K562 (cell line): ENCODE measurements at regions not wholly inside any gene's neighbourhood (a gene's known extent, or its start where the extent isn't known, plus 50 kb on each side); places are given as distances from the start of the nearest gene placed in this dataset.

ENCODE experiments used
- ATAC-seq: fragments of 200-7000 bp; cut with Tn5 transposase; 3 replicates; pipeline ENCODE4 v1.9.1; 2020; ENCODE audit warnings: moderate library complexity
- BruUV-seq: library from RNA; stranded (reverse); fragments of 400-500 nt; replicated peaks from 2 replicates; lab custom pipeline; 2021; lab: Mats Ljungman, UMichigan
- CTCF ChIA-PET: fragments of 300-600 bp; formaldehyde crosslinking; extraction: SDS; loops from one replicate; lab custom pipeline; 2021; ENCODE audit warnings: low intra/inter-chr PET ratio; lab: Yijun Ruan, JAX
- POLR2A ChIA-PET: fragments of 300-600, 350-650 bp; sonication (Branson Sonifier 250); formaldehyde crosslinking; extraction: SDS; loops from one replicate; lab custom pipeline; 2021; ENCODE audit warnings: antibody characterized with exemption, inconsistent platforms; lab: Yijun Ruan, JAX
- DNase-seq, 4 experiments: peaks; one replicate each; pipeline versions ENCODE4 v3.0.0 to v3.0.0-alpha.2; 2011 to 2018; ENCODE audit warnings: low spot score in 3 of 4, mixed read lengths in 3 of 4; ENCODE audit errors: extremely low read depth in 1 of 4
- FAIRE-seq: peaks from 2 replicates; lab custom pipeline; 2011; peaks lifted over from hg19 to GRCh38; lab: Jason Lieb, UNC
- H2AFZ ChIP-seq: 2 replicates; pipeline ENCODE4 v1.6.0; 2011; ENCODE audit warnings: low read depth, low read length, control low read depth, inconsistent platforms
- H3K27ac ChIP-seq: fragments of 200-600 bp; 3 replicates; pipeline ENCODE4 v1.8.0; 2011; ENCODE audit warnings: low read depth, mild to moderate bottlenecking, control low read depth, inconsistent platforms, low read length, moderate library complexity, mixed read lengths; ENCODE audit errors: extremely low read depth
- H3K27me3 ChIP-seq, 2 experiments: fragments of 300-600 bp in 1 of 2; 2 replicates in 1 of 2; 3 replicates in 1 of 2; pipeline versions ENCODE4 v1.6.0 to v1.8.0; 2011; ENCODE audit warnings: inconsistent platforms in 2 of 2, low read length in 2 of 2, mild to moderate bottlenecking in 1 of 2, mixed read lengths in 1 of 2, moderate library complexity in 1 of 2; ENCODE audit not compliant: control insufficient read depth in 2 of 2, insufficient read depth in 2 of 2
- H3K36me3 ChIP-seq: fragments of 300-600 bp; 3 replicates; pipeline ENCODE4 v1.8.0; 2011; ENCODE audit warnings: mild to moderate bottlenecking, low read length, inconsistent platforms; ENCODE audit not compliant: control insufficient read depth, insufficient read depth
- H3K4me1 ChIP-seq, 2 experiments: fragments of 200-600 bp in 1 of 2; replicated peaks in 1 of 2; 2 replicates in 1 of 2; 3 replicates in 1 of 2; pipeline versions ENCODE4 v1.5.1 to v1.8.0; 2011; ENCODE audit warnings: inconsistent platforms in 2 of 2, low read length in 2 of 2, mild to moderate bottlenecking in 1 of 2, mixed read lengths in 1 of 2, moderate library complexity in 1 of 2; ENCODE audit not compliant: control insufficient read depth in 2 of 2, insufficient read depth in 2 of 2
- H3K4me2 ChIP-seq: 2 replicates; pipeline ENCODE4 v1.6.1; 2011; ENCODE audit warnings: low read length, control low read depth, inconsistent platforms, mixed read lengths; ENCODE audit not compliant: insufficient read depth
- H3K4me3 ChIP-seq: fragments of 200-600 bp; sonication (generic), shearing (Covaris generic); 2 replicates; pipeline ENCODE4 v1.5.1; 2016; ENCODE audit warnings: control low read depth, inconsistent platforms
- H3K79me2 ChIP-seq: fragments of 200-600 bp; 3 replicates; pipeline ENCODE4 v1.8.0; 2011; ENCODE audit warnings: low read length, inconsistent platforms; ENCODE audit not compliant: control insufficient read depth, insufficient read depth
- H3K9ac ChIP-seq, 2 experiments: 2 replicates each; pipeline versions ENCODE4 v1.6.0 to v1.6.1; 2011; ENCODE audit warnings: low read depth in 2 of 2, low read length in 2 of 2, control low read depth in 1 of 2, inconsistent platforms in 1 of 2, mild to moderate bottlenecking in 1 of 2, mixed read lengths in 1 of 2; ENCODE audit not compliant: insufficient read depth in 1 of 2
- H3K9me1 ChIP-seq: one replicate; pipeline ENCODE4 v1.6.0; 2011; ENCODE audit warnings: inconsistent platforms, mild to moderate bottlenecking, low read length, moderate library complexity; ENCODE audit not compliant: control insufficient read depth, insufficient read depth
- H3K9me3 ChIP-seq: replicated peaks from 2 replicates; pipeline ENCODE4 v1.5.1; 2011; ENCODE audit warnings: low read depth, low read length, inconsistent platforms; ENCODE audit not compliant: control insufficient read depth, insufficient read depth
- H4K20me1 ChIP-seq: replicated peaks from 2 replicates; pipeline ENCODE4 v1.6.1; 2011; ENCODE audit warnings: low read length, inconsistent platforms, mixed read lengths; ENCODE audit not compliant: control insufficient read depth, insufficient read depth
- ADNP ChIP-seq: fragments of 200-800 bp; sonication (Bioruptor generic); IDR thresholded peaks from 2 replicates; pipeline ENCODE4 v1.6.1; 2016; ENCODE audit warnings: missing genetic modification characterization, missing compliant biosample characterization
- CXXC5 ChIP-seq: fragments of 250-450 bp; sonication (Bioruptor Pico); IDR thresholded peaks from 2 replicates; pipeline ENCODE4 v1.8.0; 2022; ENCODE audit warnings: inconsistent platforms, mild to moderate bottlenecking, moderate library complexity
- HDGF ChIP-seq: fragments of 450-650 bp; IDR thresholded peaks from 2 replicates; pipeline ENCODE4 v1.6.1; 2016
- HNRNPLL ChIP-seq: fragments of 200-400 bp; formaldehyde crosslinking; IDR thresholded peaks from 2 replicates; pipeline ENCODE4 v1.6.1; 2017; ENCODE audit warnings: low read length, low read depth, mild to moderate bottlenecking; ENCODE audit not compliant: poor library complexity, severe bottlenecking
- POU5F1 ChIP-seq: fragments of 150-350 bp; IDR thresholded peaks from 2 replicates; pipeline ENCODE4 v1.6.1; 2014; ENCODE audit warnings: borderline replicate concordance, low read length, low read depth, mild to moderate bottlenecking; ENCODE audit not compliant: partially characterized antibody
- SRSF7 ChIP-seq: fragments of 200-400 bp; formaldehyde crosslinking; optimal IDR thresholded peaks from 2 replicates; pipeline ENCODE3; 2017; ENCODE audit warnings: mild to moderate bottlenecking, low read depth, low read length
- STAG1 ChIP-seq: sonication (generic); formaldehyde crosslinking; IDR thresholded peaks from 2 replicates; pipeline ENCODE4 v1.5.0; 2020; ENCODE audit warnings: missing genetic modification reagents, borderline replicate concordance
- TSHZ1 ChIP-seq: fragments of 250-450 bp; sonication (Bioruptor Pico); IDR thresholded peaks from 2 replicates; pipeline ENCODE4 v1.4.0; 2020; ENCODE audit warnings: mild to moderate bottlenecking, moderate library complexity
- WHSC1 ChIP-seq: IDR thresholded peaks from one replicate; pipeline ENCODE4 v1.6.1; 2012; ENCODE audit warnings: low read length, control low read depth, inconsistent platforms
- WGBS: fragments of 100-300 bp; shearing (Covaris generic); methylation state at CpG from one replicate; pipeline ENCODE4 v1.1.6; 2016; ENCODE audit warnings: low coverage, mixed read lengths; ENCODE audit not compliant: insufficient coverage; ENCODE audit errors: missing lambda C conversion rate; 5-methylcytosine and 5-hydroxymethylcytosine counted together
- in situ Hi-C: fragments of 300-500 bp; cut with MboI; formaldehyde crosslinking; loops from 4 replicates; pipeline ENCODE4 v1.15.0; 2018; ENCODE audit warnings: inconsistent platforms, mixed read lengths
- intact Hi-C: fragments of 100-400 bp; cut with micrococcal nuclease; formaldehyde crosslinking; loops from 2 replicates; pipeline ENCODE4 v1.14.2; 2022
- TF ChIP-seq, protein P1 (sequence below): fragments of 450-650 bp; IDR thresholded peaks from 2 replicates; pipeline ENCODE4 v1.6.1; 2017; ENCODE audit warnings: antibody characterized with exemption, mild to moderate bottlenecking
- TF ChIP-seq, protein P2 (sequence below): sonication (generic); formaldehyde crosslinking; IDR thresholded peaks from 2 replicates; pipeline ENCODE4 v1.8.0; 2022; ENCODE audit warnings: missing genetic modification reagents, mild to moderate bottlenecking, borderline replicate concordance

DNA sequence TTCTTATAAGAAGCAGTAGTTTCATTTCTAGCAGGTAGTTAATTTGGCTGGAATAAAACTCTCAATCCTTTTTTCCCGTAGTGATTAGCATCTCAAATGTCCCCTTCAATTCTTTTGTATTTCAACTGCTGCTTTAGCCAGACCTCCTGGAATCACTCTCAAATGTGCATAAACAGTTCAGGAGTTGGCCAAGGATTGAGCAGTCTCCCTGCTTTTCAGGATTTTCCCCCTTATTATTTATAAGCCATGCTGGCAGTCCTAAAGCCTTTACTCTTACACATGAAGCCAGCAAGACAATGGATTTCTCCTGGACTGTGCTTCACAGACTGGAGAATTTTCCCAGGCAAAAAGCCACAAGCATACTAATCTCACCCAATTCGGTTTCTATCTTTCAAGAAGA is 950.1 kb downstream of the VRK1 start:
- intact Hi-C loops: no loop called here
- FAIRE-seq: no peak
- H3K27ac ChIP-seq: no peak overlapping the region

More for the DNA sequence above, 950.1 kb downstream of the VRK1 start:
- H3K4me2 ChIP-seq: no peak overlapping the region
- no peaks in the 10 kb centered on the region for H3K79me2 ChIP-seq
- BruUV-seq: no TSS peak
- no peak for ATAC-seq
- TF ChIP-seq ADNP (tag) (no peak), CXXC5 (CRISPR knock-in tag) (no peak), HNRNPLL (no peak), POU5F1 (no peak), HDGF (no peak), WHSC1 (no peak), TSHZ1 (CRISPR knock-in tag) (no peak), SRSF7 (no peak), STAG1 (no peak)
- TF ChIP-seq, protein P1, sequence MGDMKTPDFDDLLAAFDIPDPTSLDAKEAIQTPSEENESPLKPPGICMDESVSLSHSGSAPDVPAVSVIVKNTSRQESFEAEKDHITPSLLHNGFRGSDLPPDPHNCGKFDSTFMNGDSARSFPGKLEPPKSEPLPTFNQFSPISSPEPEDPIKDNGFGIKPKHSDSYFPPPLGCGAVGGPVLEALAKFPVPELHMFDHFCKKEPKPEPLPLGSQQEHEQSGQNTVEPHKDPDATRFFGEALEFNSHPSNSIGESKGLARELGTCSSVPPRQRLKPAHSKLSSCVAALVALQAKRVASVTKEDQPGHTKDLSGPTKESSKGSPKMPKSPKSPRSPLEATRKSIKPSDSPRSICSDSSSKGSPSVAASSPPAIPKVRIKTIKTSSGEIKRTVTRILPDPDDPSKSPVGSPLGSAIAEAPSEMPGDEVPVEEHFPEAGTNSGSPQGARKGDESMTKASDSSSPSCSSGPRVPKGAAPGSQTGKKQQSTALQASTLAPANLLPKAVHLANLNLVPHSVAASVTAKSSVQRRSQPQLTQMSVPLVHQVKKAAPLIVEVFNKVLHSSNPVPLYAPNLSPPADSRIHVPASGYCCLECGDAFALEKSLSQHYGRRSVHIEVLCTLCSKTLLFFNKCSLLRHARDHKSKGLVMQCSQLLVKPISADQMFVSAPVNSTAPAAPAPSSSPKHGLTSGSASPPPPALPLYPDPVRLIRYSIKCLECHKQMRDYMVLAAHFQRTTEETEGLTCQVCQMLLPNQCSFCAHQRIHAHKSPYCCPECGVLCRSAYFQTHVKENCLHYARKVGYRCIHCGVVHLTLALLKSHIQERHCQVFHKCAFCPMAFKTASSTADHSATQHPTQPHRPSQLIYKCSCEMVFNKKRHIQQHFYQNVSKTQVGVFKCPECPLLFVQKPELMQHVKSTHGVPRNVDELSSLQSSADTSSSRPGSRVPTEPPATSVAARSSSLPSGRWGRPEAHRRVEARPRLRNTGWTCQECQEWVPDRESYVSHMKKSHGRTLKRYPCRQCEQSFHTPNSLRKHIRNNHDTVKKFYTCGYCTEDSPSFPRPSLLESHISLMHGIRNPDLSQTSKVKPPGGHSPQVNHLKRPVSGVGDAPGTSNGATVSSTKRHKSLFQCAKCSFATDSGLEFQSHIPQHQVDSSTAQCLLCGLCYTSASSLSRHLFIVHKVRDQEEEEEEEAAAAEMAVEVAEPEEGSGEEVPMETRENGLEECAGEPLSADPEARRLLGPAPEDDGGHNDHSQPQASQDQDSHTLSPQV: no peak
- TF ChIP-seq, protein P2, sequence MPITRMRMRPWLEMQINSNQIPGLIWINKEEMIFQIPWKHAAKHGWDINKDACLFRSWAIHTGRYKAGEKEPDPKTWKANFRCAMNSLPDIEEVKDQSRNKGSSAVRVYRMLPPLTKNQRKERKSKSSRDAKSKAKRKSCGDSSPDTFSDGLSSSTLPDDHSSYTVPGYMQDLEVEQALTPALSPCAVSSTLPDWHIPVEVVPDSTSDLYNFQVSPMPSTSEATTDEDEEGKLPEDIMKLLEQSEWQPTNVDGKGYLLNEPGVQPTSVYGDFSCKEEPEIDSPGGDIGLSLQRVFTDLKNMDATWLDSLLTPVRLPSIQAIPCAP: no peak
- TF ChIP-seq, all 486 proteins: peak for 0
- Histone ChIP-seq H3K9me3 (no peaks in the 10 kb centered on the region), H3K36me3 (no peaks in the 10 kb centered on the region), H3K9me1 (no peaks in the 10 kb centered on the region), H3K27me3 (no peaks in the 10 kb centered on the region), H4K20me1 (no peaks in the 10 kb centered on the region), H3K4me3 (no peak overlapping the region), H3K9ac (no peak overlapping the region), H3K4me1 (no peaks in the 10 kb centered on the region), H2AFZ (no peak overlapping the region)
- ChIA-PET POLR2A (no interaction called here), CTCF (no interaction called here)
- DNase-seq: no peak
- in situ Hi-C loops: no loop called here
- 0% methylated on average over 2 of the region's 2 CpGs for WGBS
